ENCODE measurements at regions not wholly inside any gene's neighbourhood (a gene's known extent, or its start where the extent isn't known, plus 50 kb on each side); places are given as distances from the start of the nearest gene placed in this dataset.
"Not testable (repeated sequence)": the region's sequence is repeated elsewhere in the genome, so short reads cannot be mapped to it uniquely, and the experiment has no call there.

- ChIA-PET POLR2A (no interaction called here), CTCF (no interaction called here)
- no peak for DNase-seq (ENCODE audit: low read depth, low spot score)
- Histone ChIP-seq H3K27ac (ENCODE audit: low read depth, low read length) (no peak overlapping the region), H3K4me3 (ENCODE audit: low read depth, low read length) (no peak overlapping the region), H3K27me3 (ENCODE audit: control insufficient read depth, insufficient read depth, low read length) (no peaks in the 10 kb centered on the region), H3K9me3 (ENCODE audit: control insufficient read depth, insufficient read depth, low read length) (no peaks in the 10 kb centered on the region)
- no peak for TF ChIP-seq CTCF (IDR thresholded peaks at IDR 0.05; ENCODE audit: low read depth, low read length)
Measured at GRCh38 chr9:89854715-89855475, 250.1 kb downstream of the GADD45G start.

GRCh38 chr9:89856296-89856695, 251.5 kb downstream of the GADD45G start:
- H3K4me3 ChIP-seq (ENCODE audit: low read depth, low read length); H3K27me3 ChIP-seq (ENCODE audit: control insufficient read depth, insufficient read depth, low read length); CTCF ChIA-PET; H3K27ac ChIP-seq (ENCODE audit: low read depth, low read length); H3K9me3 ChIP-seq (ENCODE audit: control insufficient read depth, insufficient read depth, low read length); POLR2A ChIA-PET; DNase-seq (ENCODE audit: low read depth, low spot score): not testable (repeated sequence)

GRCh38 chr9:89856950-89857349, 252.1 kb downstream of the GADD45G start:
- CTCF ChIA-PET; H3K9me3 ChIP-seq (ENCODE audit: control insufficient read depth, insufficient read depth, low read length); POLR2A ChIA-PET; H3K27ac ChIP-seq (ENCODE audit: low read depth, low read length); DNase-seq (ENCODE audit: low read depth, low spot score); H3K27me3 ChIP-seq (ENCODE audit: control insufficient read depth, insufficient read depth, low read length); H3K4me3 ChIP-seq (ENCODE audit: low read depth, low read length): not testable (repeated sequence)

GRCh38 chr9:89859842-89860241, 255.0 kb downstream of the GADD45G start:
- POLR2A ChIA-PET; DNase-seq (ENCODE audit: low read depth, low spot score); H3K9me3 ChIP-seq (ENCODE audit: control insufficient read depth, insufficient read depth, low read length); H3K4me3 ChIP-seq (ENCODE audit: low read depth, low read length); H3K27ac ChIP-seq (ENCODE audit: low read depth, low read length); H3K27me3 ChIP-seq (ENCODE audit: control insufficient read depth, insufficient read depth, low read length); CTCF ChIA-PET: not testable (repeated sequence)

GRCh38 chr9:89861371-89861770, 256.6 kb downstream of the GADD45G start:
- H3K27me3 ChIP-seq (ENCODE audit: control insufficient read depth, insufficient read depth, low read length); DNase-seq (ENCODE audit: low read depth, low spot score); POLR2A ChIA-PET; H3K27ac ChIP-seq (ENCODE audit: low read depth, low read length); CTCF ChIA-PET; H3K9me3 ChIP-seq (ENCODE audit: control insufficient read depth, insufficient read depth, low read length); H3K4me3 ChIP-seq (ENCODE audit: low read depth, low read length): not testable (repeated sequence)

GRCh38 chr9:89862316-89862715, 257.5 kb downstream of the GADD45G start:
- POLR2A ChIA-PET, result no interaction called here
- TF ChIP-seq CTCF (IDR thresholded peaks at IDR 0.05; ENCODE audit: low read depth, low read length), result no peak
- CTCF ChIA-PET, result no interaction called here
- Histone ChIP-seq H3K27ac (ENCODE audit: low read depth, low read length) (no peak overlapping the region), H3K4me3 (ENCODE audit: low read depth, low read length) (no peak overlapping the region), H3K9me3 (ENCODE audit: control insufficient read depth, insufficient read depth, low read length) (no peaks in the 10 kb centered on the region), H3K27me3 (ENCODE audit: control insufficient read depth, insufficient read depth, low read length) (no peaks in the 10 kb centered on the region)
- DNase-seq (ENCODE audit: low read depth, low spot score), result no peak

GRCh38 chr9:89863141-89863540, 258.3 kb downstream of the GADD45G start:
- H3K27me3 ChIP-seq (ENCODE audit: control insufficient read depth, insufficient read depth, low read length), result no peaks in the 10 kb centered on the region
- no peaks in the 10 kb centered on the region for H3K9me3 ChIP-seq (ENCODE audit: control insufficient read depth, insufficient read depth, low read length)
- no peak for TF ChIP-seq CTCF (IDR thresholded peaks at IDR 0.05; ENCODE audit: low read depth, low read length)
- no peak for DNase-seq (ENCODE audit: low read depth, low spot score)
- CTCF ChIA-PET, result no interaction called here
- POLR2A ChIA-PET, result no interaction called here
- H3K27ac ChIP-seq (ENCODE audit: low read depth, low read length), result no peak overlapping the region
- H3K4me3 ChIP-seq (ENCODE audit: low read depth, low read length), result no peak overlapping the region

Data from AG04450 (cell line).